HG02981 (cell line): ENCODE measurements at regions not wholly inside any gene's neighbourhood (a gene's known extent, or its start where the extent isn't known, plus 50 kb on each side); places are given as distances from the start of the nearest gene placed in this dataset.

Experiments
- ATAC-seq: cut with Tn5 transposase; IDR thresholded peaks from one replicate; pipeline ENCODE4 v1.9.1; 2021; ENCODE audit warnings: mild to moderate bottlenecking, moderate library complexity; ENCODE audit not compliant: unreplicated experiment

- no peak for ATAC-seq
These were observed 159.5 kb upstream of the TMCO5A start for GRCh38 chr15:37774961-37775360.

- no peak for ATAC-seq
These were observed 157.4 kb upstream of the TMCO5A start for GRCh38 chr15:37777006-37777405.

- no peak for ATAC-seq
These were observed 151.2 kb upstream of the TMCO5A start for GRCh38 chr15:37783290-37783689.

DNA sequence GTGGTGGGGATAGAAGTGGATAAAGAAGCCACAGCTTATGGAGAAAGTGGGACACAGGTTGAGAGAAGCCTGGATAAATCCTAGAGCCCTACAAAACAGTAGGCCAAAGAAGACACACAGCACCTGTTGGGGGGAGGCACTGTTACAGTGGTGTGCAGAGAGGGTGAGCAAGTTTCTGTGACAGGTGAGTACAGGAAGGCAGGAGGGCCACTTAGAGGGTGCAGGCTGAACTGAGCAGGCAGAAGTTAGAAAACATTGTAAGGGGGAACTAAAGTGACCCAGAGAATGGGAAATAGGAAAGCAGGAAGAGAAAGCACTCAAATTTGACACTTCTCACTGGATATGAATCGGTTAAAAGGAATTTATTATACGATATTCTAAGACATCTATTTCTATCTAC is 146.1 kb upstream of the TMCO5A start:
- no peak for ATAC-seq

- no peak for ATAC-seq
These were observed 145.6 kb upstream of the TMCO5A start for GRCh38 chr15:37788767-37789396.

- no peak for ATAC-seq
These were observed 145.0 kb upstream of the TMCO5A start for GRCh38 chr15:37789397-37789786.

DNA sequence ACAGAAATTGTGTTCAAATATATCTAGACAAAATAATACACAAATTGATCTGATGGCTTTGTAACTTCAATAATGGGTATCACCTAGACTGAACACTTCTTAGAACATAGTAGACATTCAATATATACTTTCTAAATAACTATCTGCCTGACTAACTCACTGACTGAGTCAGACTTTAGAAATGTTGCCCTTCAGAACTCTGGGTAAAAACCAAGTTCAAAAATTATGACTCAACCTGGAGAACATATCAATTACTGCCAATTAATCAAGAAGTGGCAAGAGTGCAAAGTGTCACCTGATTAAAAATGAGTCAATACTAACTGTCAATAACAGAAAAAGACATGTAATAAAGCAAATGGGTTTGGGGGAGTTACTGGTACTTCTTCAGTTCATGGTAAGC is 144.6 kb upstream of the TMCO5A start:
- no peak for ATAC-seq

DNA sequence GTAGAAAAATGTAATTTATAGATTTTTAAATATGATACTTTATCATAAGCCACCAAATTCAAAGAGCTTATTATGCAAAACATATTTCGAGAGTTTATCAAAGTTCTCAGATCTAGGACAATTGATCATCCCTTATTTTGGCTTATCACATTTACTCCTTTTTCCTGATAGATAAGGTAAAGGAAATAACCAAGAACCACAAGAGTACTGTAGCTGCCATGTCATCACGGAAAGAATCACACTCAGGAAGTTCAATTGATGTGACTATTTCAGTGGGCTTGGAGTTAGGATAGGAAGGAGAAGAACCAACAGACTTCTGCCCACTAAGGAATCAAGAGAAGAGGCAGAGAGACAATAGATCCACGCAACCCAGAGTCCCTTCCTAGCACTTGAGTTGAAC is 142.7 kb upstream of the TMCO5A start:
- ATAC-seq, result no peak

DNA sequence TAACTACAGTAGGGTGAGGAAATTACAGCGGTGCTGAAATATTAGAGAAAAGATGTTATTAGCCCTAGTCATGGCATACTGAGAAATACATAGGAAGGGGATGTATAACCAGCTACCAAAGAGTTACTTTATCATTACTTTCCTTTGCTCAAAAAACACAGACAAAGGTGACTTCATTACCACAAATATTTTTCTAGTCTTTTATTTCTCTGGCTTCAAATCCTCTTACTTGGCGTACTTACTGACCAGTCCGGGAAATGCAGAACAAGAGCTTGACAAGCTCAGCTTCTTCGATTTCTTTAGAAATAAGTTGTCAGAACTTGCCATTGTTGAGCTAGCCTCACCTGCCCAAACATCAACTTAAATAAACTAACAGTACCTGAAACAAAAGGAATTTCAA is 142.1 kb upstream of the TMCO5A start:
- no peak for ATAC-seq

GRCh38 chr15:37793851-37794250 is 140.6 kb upstream of the TMCO5A start:
- no peak for ATAC-seq

DNA sequence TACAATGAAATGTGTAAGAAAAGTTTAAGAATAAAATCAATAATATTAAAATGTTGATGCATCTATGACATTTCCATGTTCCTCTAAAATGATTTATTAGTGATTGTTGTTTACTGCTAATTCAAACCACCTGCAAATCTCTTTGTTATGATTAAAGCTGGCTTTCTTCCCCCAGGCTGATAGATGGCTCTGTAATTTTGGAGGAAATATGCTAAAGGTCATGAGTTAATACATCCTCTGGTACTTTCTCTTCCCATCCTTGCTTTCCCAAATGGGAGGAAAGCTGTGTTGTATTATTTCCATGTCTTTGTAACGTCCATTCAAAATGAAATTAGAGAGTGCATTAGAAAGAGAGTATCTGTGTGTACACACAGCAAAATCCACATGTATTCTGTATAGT is 139.5 kb upstream of the TMCO5A start:
- ATAC-seq, result no peak

GRCh38 chr15:37801529-37801928 is 132.9 kb upstream of the TMCO5A start:
- no peak for ATAC-seq

- ATAC-seq, result no peak
These were observed 127.6 kb upstream of the TMCO5A start for GRCh38 chr15:37806808-37807207.

DNA sequence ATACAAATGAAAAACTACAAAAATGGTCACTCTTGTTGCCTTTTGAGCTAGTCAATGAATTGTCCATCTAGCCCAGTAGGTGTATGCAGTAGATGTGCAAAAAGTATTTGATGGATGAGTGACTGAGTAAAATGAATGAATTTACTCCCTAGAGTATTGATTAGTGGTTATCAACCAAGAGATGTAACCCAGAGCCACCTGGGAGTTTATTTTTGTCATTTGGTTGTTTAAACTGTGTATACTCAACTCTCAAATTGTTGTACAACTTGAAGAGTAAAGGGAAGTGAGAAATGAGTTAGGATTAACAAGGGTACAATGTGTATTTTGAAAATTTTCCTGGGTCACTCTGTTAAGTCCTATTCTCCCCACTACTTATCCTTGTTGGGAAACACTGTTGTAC is 124.1 kb upstream of the TMCO5A start:
- no peak for ATAC-seq

DNA sequence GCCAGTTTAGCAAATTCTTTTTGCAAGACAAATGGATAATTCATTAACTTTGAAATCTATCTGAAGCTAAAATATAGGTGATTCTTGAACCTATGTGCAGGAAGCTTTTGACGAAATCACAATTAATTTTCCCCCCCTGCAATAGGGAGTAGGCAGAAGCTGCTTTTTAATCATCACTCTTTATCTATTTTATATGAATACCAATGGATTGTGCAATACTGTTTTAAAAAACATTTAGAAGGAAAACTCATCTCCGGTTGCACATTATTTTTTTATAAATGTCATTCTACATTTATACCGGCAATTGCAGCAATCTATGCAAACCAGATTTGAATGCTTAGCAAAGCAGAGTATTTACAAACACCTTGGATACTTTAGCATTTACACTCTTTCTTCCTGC is 121.1 kb upstream of the TMCO5A start:
- no peak for ATAC-seq

- ATAC-seq, result no peak
These were observed 119.5 kb upstream of the TMCO5A start for GRCh38 chr15:37814847-37815515.

GRCh38 chr15:37818152-37818677 is 116.2 kb upstream of the TMCO5A start:
- ATAC-seq, result no peak

- ATAC-seq, result no peak
These were observed 115.2 kb upstream of the TMCO5A start for GRCh38 chr15:37819191-37819590.

GRCh38 chr15:37820380-37821128 is 113.9 kb upstream of the TMCO5A start:
- ATAC-seq, result no peak

DNA sequence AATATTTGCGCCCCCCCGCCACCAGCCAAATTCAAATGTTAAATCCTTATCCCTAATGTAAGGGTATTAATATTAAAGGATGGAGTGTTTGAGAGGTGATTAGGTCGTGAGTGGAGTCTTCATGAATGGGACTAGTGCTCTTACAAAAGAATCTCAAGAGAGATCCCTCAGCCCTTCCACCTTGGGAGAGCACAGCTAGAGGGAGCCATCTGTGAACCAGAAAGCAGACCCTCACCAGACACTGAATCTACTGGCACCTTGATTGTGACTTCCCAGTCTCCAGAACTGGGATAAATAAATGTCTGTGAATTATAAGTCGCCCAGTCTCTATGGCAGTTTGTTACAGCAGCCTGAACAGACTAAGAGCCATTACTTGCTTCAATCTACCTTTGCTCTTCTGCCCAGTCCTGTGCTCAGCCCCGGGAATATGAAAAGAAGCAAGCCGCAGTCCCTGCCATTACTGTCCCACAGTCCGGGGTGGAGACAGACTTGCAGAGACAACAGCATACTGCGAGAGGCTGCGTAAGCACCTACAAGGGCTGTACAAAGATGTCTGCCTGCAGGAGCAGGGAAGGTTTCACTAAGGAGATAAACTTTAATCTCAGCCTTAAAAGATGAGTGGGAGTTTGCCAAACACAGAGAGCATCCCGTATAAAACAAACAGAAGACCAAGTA is 110.7 kb upstream of the TMCO5A start:
- ATAC-seq, result no peak

- no peak for ATAC-seq
These were observed 109.6 kb upstream of the TMCO5A start for GRCh38 chr15:37824717-37825382.
